Spleen (tissue), 7 donors: ENCODE measurements at regions not wholly inside any gene's neighbourhood (a gene's known extent, or its start where the extent isn't known, plus 50 kb on each side); places are given as distances from the start of the nearest gene placed in this dataset.

Experiments
- POLR2AphosphoS5 ChIP-seq, 3 donors: sonication (generic); formaldehyde crosslinking; IDR thresholded peaks; one replicate each; pipeline ENCODE4 v1.5.1; 2017; ENCODE audit warnings: antibody characterized with exemption in 3 of 3
- TF ChIP-seq, protein P1 (sequence below), 11 experiments: fragments of 200-600 bp in 7 of 11; fragments of 450-650 bp in 4 of 11; sonication (generic) in 4 of 11; IDR thresholded peaks in 8 of 11; conservative IDR thresholded peaks in 3 of 11; 1 replicate in 7 of 11; 2 replicates in 4 of 11; pipeline versions ENCODE4 v1.4.0 to v1.8.0; 2016 to 2021; ENCODE audit warnings: antibody characterized with exemption in 11 of 11, inconsistent platforms in 4 of 11, mild to moderate bottlenecking in 1 of 11
- donor health status: DM: no; HTN: no; CAD: no; lungs with moderate emphysema.
- donor health status: DM: no; HTN: no; CAD: no.
- donor health status: DM: no; HTN: no; CAD: no.

DNA sequence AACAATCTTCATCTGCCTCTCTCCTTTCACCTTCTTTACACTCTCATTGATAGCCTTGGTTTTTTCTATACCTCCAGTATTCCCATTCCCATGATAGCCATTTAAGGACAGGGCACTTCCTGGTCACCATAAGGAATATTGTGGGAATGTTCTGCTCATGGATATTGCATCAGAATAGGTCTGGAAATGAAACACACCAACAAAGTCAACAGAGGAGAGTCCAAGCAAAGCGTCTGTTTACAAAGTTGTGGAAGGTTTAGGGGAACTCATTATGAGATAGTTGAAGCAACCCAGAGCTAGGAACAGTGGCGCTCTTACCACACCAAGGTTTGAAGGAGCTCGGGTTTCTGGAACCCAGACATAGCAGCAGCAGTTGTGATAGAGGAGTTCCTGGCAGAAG, 150.3 kb upstream of the TNP1 start:
- TF ChIP-seq, protein P1, sequence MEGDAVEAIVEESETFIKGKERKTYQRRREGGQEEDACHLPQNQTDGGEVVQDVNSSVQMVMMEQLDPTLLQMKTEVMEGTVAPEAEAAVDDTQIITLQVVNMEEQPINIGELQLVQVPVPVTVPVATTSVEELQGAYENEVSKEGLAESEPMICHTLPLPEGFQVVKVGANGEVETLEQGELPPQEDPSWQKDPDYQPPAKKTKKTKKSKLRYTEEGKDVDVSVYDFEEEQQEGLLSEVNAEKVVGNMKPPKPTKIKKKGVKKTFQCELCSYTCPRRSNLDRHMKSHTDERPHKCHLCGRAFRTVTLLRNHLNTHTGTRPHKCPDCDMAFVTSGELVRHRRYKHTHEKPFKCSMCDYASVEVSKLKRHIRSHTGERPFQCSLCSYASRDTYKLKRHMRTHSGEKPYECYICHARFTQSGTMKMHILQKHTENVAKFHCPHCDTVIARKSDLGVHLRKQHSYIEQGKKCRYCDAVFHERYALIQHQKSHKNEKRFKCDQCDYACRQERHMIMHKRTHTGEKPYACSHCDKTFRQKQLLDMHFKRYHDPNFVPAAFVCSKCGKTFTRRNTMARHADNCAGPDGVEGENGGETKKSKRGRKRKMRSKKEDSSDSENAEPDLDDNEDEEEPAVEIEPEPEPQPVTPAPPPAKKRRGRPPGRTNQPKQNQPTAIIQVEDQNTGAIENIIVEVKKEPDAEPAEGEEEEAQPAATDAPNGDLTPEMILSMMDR (IDR thresholded peaks at IDR 0.05 in 8 of 11, conservative IDR thresholded peaks at IDR 0.05 in 3 of 11): no peak
- TF ChIP-seq POLR2AphosphoS5 (IDR thresholded peaks at IDR 0.05): no peak
